ENCODE measurements at regions not wholly inside any gene's neighbourhood (a gene's known extent, or its start where the extent isn't known, plus 50 kb on each side); places are given as distances from the start of the nearest gene placed in this dataset.
"Not testable (repeated sequence)": the region's sequence is repeated elsewhere in the genome, so short reads cannot be mapped to it uniquely, and the experiment has no call there.

- no peak overlapping the region for H3K4me3 Mint-ChIP-seq (ENCODE audit: low read depth)
- no peaks in the 10 kb centered on the region for H3K4me1 Mint-ChIP-seq (ENCODE audit: low read depth)
- no peaks in the 10 kb centered on the region for H3K9me3 Mint-ChIP-seq (ENCODE audit: low read depth)
- no peaks in the 10 kb centered on the region for H3K27me3 Mint-ChIP-seq
- no peak overlapping the region for H3K27ac Mint-ChIP-seq
- no peak for DNase-seq (ENCODE audit: low spot score, unreplicated experiment)
- peaks cover 4% of the 10 kb centered on the region for H3K36me3 Mint-ChIP-seq (ENCODE audit: insufficient read depth)
- TF ChIP-seq, protein P1, sequence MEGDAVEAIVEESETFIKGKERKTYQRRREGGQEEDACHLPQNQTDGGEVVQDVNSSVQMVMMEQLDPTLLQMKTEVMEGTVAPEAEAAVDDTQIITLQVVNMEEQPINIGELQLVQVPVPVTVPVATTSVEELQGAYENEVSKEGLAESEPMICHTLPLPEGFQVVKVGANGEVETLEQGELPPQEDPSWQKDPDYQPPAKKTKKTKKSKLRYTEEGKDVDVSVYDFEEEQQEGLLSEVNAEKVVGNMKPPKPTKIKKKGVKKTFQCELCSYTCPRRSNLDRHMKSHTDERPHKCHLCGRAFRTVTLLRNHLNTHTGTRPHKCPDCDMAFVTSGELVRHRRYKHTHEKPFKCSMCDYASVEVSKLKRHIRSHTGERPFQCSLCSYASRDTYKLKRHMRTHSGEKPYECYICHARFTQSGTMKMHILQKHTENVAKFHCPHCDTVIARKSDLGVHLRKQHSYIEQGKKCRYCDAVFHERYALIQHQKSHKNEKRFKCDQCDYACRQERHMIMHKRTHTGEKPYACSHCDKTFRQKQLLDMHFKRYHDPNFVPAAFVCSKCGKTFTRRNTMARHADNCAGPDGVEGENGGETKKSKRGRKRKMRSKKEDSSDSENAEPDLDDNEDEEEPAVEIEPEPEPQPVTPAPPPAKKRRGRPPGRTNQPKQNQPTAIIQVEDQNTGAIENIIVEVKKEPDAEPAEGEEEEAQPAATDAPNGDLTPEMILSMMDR (IDR thresholded peaks at IDR 0.05; ENCODE audit: unreplicated experiment): no peak
These were observed 88.8 kb downstream of the PRL start for GRCh38 chr6:22208026-22208425.

DNA sequence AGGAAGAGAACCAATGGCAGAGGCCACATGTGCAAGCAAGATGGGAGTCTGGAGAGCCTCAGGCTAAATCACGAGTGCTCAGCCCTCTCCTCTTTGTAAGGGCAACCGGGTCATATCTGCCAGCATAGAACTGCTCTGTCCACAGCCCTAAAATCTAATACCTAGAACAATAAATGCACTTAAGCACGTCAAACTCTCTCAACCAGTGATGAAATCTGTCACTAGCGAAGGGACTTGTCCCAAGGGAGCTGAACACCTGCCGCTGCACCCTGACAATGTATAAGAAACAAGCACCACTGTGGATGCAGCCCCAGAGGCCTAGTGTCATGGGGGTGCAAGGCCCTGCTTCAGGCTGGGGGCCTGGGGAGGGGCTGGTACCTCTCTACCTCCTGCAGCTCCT, 82.5 kb downstream of the PRL start:
- TF ChIP-seq, protein P1 (IDR thresholded peaks at IDR 0.05; ENCODE audit: unreplicated experiment): no peak
- H3K36me3 Mint-ChIP-seq (ENCODE audit: insufficient read depth): peaks cover 1% of the 10 kb centered on the region
- H3K27ac Mint-ChIP-seq: no peak overlapping the region
- no peaks in the 10 kb centered on the region for H3K4me1 Mint-ChIP-seq (ENCODE audit: low read depth)
- H3K9me3 Mint-ChIP-seq (ENCODE audit: low read depth): no peaks in the 10 kb centered on the region
- DNase-seq (ENCODE audit: low spot score, unreplicated experiment): no peak
- no peak overlapping the region for H3K4me3 Mint-ChIP-seq (ENCODE audit: low read depth)
- no peaks in the 10 kb centered on the region for H3K27me3 Mint-ChIP-seq

GRCh38 chr6:22215474-22215873, 81.4 kb downstream of the PRL start:
- not testable (repeated sequence) for H3K36me3 Mint-ChIP-seq (ENCODE audit: insufficient read depth); H3K9me3 Mint-ChIP-seq (ENCODE audit: low read depth); H3K27me3 Mint-ChIP-seq

GRCh38 chr6:22218410-22218809, 78.4 kb downstream of the PRL start:
- H3K9me3 Mint-ChIP-seq (ENCODE audit: low read depth): no peaks in the 10 kb centered on the region
- TF ChIP-seq, protein P1 (IDR thresholded peaks at IDR 0.05; ENCODE audit: unreplicated experiment): no peak
- H3K36me3 Mint-ChIP-seq (ENCODE audit: insufficient read depth): peaks cover 1% of the 10 kb centered on the region
- no peak for DNase-seq (ENCODE audit: low spot score, unreplicated experiment)
- H3K4me3 Mint-ChIP-seq (ENCODE audit: low read depth): no peak overlapping the region
- H3K27ac Mint-ChIP-seq: no peak overlapping the region
- no peaks in the 10 kb centered on the region for H3K27me3 Mint-ChIP-seq
- peaks cover 11% of the 10 kb centered on the region for H3K4me1 Mint-ChIP-seq (ENCODE audit: low read depth)

More at GRCh38 chr6:22215474-22215873, 81.4 kb downstream of the PRL start:
- H3K4me1 Mint-ChIP-seq (ENCODE audit: low read depth); DNase-seq (ENCODE audit: low spot score, unreplicated experiment); H3K4me3 Mint-ChIP-seq (ENCODE audit: low read depth); H3K27ac Mint-ChIP-seq: not testable (repeated sequence)

GRCh38 chr6:22219925-22220324, 76.9 kb downstream of the PRL start:
- Mint-ChIP-seq H3K4me3 (ENCODE audit: low read depth) (no peak overlapping the region), H3K27me3 (no peaks in the 10 kb centered on the region), H3K9me3 (ENCODE audit: low read depth) (no peaks in the 10 kb centered on the region), H3K36me3 (ENCODE audit: insufficient read depth) (peaks cover 1% of the 10 kb centered on the region), H3K4me1 (ENCODE audit: low read depth) (peaks cover 11% of the 10 kb centered on the region), H3K27ac (no peak overlapping the region)
- TF ChIP-seq, protein P1 (IDR thresholded peaks at IDR 0.05; ENCODE audit: unreplicated experiment): no peak
- DNase-seq (ENCODE audit: low spot score, unreplicated experiment): no peak

GRCh38 chr6:22221211-22221610, 75.6 kb downstream of the PRL start:
- H3K4me1 Mint-ChIP-seq (ENCODE audit: low read depth): peaks cover 11% of the 10 kb centered on the region
- no peaks in the 10 kb centered on the region for H3K9me3 Mint-ChIP-seq (ENCODE audit: low read depth)
- H3K4me3 Mint-ChIP-seq (ENCODE audit: low read depth): no peak overlapping the region
- H3K27me3 Mint-ChIP-seq: no peaks in the 10 kb centered on the region
- TF ChIP-seq, protein P1 (IDR thresholded peaks at IDR 0.05; ENCODE audit: unreplicated experiment): no peak
- no peak for DNase-seq (ENCODE audit: low spot score, unreplicated experiment)
- no peak overlapping the region for H3K27ac Mint-ChIP-seq
- peaks cover 1% of the 10 kb centered on the region for H3K36me3 Mint-ChIP-seq (ENCODE audit: insufficient read depth)
